ENCODE measurements at regions not wholly inside any gene's neighbourhood (a gene's known extent, or its start where the extent isn't known, plus 50 kb on each side); places are given as distances from the start of the nearest gene placed in this dataset.

- TF ChIP-seq POLR2A (IDR thresholded peaks at IDR 0.05) (no peak), CTCF (IDR thresholded peaks at IDR 0.05) (no peak)
Measured at GRCh38 chr12:92640691-92641090, 62.1 kb upstream of the PLEKHG7 start.
